Kidney (tissue), 13 donors: ENCODE measurements at regions not wholly inside any gene's neighbourhood (a gene's known extent, or its start where the extent isn't known, plus 50 kb on each side); places are given as distances from the start of the nearest gene placed in this dataset.

Experiments
- DNase-seq, 5 donors: peaks; one replicate each; pipeline ENCODE4 v3.0.0-alpha.2; 2013 to 2020
- FAIRE-seq: peaks from 2 replicates; lab custom pipeline; 2012; peaks lifted over from hg19 to GRCh38; lab: Jason Lieb, UNC
- H3K27ac ChIP-seq, 2 donors: one replicate each; pipeline ENCODE4 v1.7.0; 2013; ENCODE audit warnings: low read depth in 2 of 2, low read length in 2 of 2, inconsistent platforms in 1 of 2
- H3K27me3 ChIP-seq: one replicate; pipeline ENCODE4 v1.7.1; 2013; ENCODE audit warnings: low read length, inconsistent platforms; ENCODE audit not compliant: control insufficient read depth, insufficient read depth
- H3K36me3 ChIP-seq, 3 donors: one replicate each; pipeline versions ENCODE4 v1.7.0 to v1.7.1; 2013; ENCODE audit warnings: low read length in 3 of 3, control low read depth in 1 of 3, inconsistent platforms in 1 of 3; ENCODE audit not compliant: insufficient read depth in 3 of 3, control insufficient read depth in 2 of 3
- H3K4me1 ChIP-seq, 3 donors: one replicate each; pipeline versions ENCODE4 v1.7.0 to v1.7.1; 2013; ENCODE audit warnings: low read length in 3 of 3, inconsistent platforms in 1 of 3, low read depth in 1 of 3; ENCODE audit not compliant: control insufficient read depth in 2 of 3, insufficient read depth in 2 of 3
- H3K4me3 ChIP-seq, 3 donors: one replicate each; pipeline versions ENCODE4 v1.7.0 to v1.8.1; 2013; ENCODE audit warnings: low read length in 3 of 3, control low read depth in 1 of 3, inconsistent platforms in 1 of 3
- H3K9ac ChIP-seq, 3 donors: one replicate each; pipeline versions ENCODE4 v1.7.0 to v1.7.1; 2013; ENCODE audit warnings: low read length in 3 of 3, control low read depth in 1 of 3, inconsistent platforms in 1 of 3
- H3K9me3 ChIP-seq, 3 donors: one replicate each; pipeline versions ENCODE4 v1.7.0 to v1.7.1; 2013; ENCODE audit warnings: low read length in 3 of 3, control low read depth in 1 of 3, inconsistent platforms in 1 of 3; ENCODE audit not compliant: control insufficient read depth in 2 of 3, insufficient read depth in 1 of 3
- CTCF ChIP-seq: IDR thresholded peaks from 3 replicates; pipeline ENCODE4 v1.5.1; 2012; ENCODE audit warnings: mild to moderate bottlenecking, moderate library complexity, borderline replicate concordance; ENCODE audit not compliant: insufficient read depth; ENCODE audit errors: extremely low read depth
- intact Hi-C: fragments of 100-400 bp; cut with DNase I; formaldehyde crosslinking; loops from one replicate; pipeline ENCODE4 v1.11.1; 2022
- donor health status: control.
- donor health status: control.
- donor health status: control.
- donor health status: control.
- donor health status: control.
- donor health status: DM: yes; HTN: yes; CAD: no.
- donor health status: Normal renal cell carcinoma (clear cell type).

GRCh38 chr5:136424835-136425584, 59.7 kb upstream of the TRPC7 start:
- H3K9ac ChIP-seq = no peak overlapping the region
- H3K27me3 ChIP-seq = no peaks in the 10 kb centered on the region
- H3K36me3 ChIP-seq = no peaks in the 10 kb centered on the region
- no peak for FAIRE-seq
- DNase-seq = peak; percentile 84 to 93 (median 89)
- TF ChIP-seq CTCF = peak; percentile 66
- H3K4me3 ChIP-seq = no peak overlapping the region
- no peak overlapping the region for H3K27ac ChIP-seq
- no peaks in the 10 kb centered on the region for H3K9me3 ChIP-seq
- peaks cover 0 to 6% (median 0%) of the 10 kb centered on the region in 3 donors for H3K4me1 ChIP-seq
- intact Hi-C loops = no loop called here

GRCh38 chr5:136423944-136424606, 58.7 kb upstream of the TRPC7 start:
- Histone ChIP-seq H3K4me1 (peaks cover 0 to 11% (median 0%) of the 10 kb centered on the region in 3 donors), H3K9me3 (no peaks in the 10 kb centered on the region), H3K4me3 (no peak overlapping the region), H3K27ac (no peak overlapping the region), H3K27me3 (no peaks in the 10 kb centered on the region), H3K36me3 (no peaks in the 10 kb centered on the region), H3K9ac (no peak overlapping the region)
- DNase-seq = peak in 2 of 5 donors; percentile 71 to 77
- intact Hi-C loops = no loop called here
- no peak for FAIRE-seq
- TF ChIP-seq CTCF = no peak

GRCh38 chr5:136420168-136420898, 55.0 kb upstream of the TRPC7 start:
- peak in 4 of 5 donors; percentile 68 to 87 (median 79) for DNase-seq

More at GRCh38 chr5:136420168-136420898, 55.0 kb upstream of the TRPC7 start:
- Histone ChIP-seq H3K9me3 (no peaks in the 10 kb centered on the region), H3K27ac (no peak overlapping the region), H3K4me3 (no peak overlapping the region), H3K9ac (no peak overlapping the region), H3K36me3 (no peaks in the 10 kb centered on the region), H3K4me1 (peaks cover 0 to 5% (median 0%) of the 10 kb centered on the region in 3 donors), H3K27me3 (no peaks in the 10 kb centered on the region)
- TF ChIP-seq CTCF = no peak
- intact Hi-C loops = no loop called here
- no peak for FAIRE-seq
